IPS-11a (cell line): ENCODE measurements at regions not wholly inside any gene's neighbourhood (a gene's known extent, or its start where the extent isn't known, plus 50 kb on each side); places are given as distances from the start of the nearest gene placed in this dataset.

Experiments
- H3K4me3 ChIP-seq: one replicate; pipeline ENCODE4 v1.5.1; 2013; ENCODE audit warnings: low read depth, low read length, control low read depth

GRCh38 chr9:129349665-129349947, 171.5 kb upstream of the IER5L start:
- no peak overlapping the region for H3K4me3 ChIP-seq

DNA sequence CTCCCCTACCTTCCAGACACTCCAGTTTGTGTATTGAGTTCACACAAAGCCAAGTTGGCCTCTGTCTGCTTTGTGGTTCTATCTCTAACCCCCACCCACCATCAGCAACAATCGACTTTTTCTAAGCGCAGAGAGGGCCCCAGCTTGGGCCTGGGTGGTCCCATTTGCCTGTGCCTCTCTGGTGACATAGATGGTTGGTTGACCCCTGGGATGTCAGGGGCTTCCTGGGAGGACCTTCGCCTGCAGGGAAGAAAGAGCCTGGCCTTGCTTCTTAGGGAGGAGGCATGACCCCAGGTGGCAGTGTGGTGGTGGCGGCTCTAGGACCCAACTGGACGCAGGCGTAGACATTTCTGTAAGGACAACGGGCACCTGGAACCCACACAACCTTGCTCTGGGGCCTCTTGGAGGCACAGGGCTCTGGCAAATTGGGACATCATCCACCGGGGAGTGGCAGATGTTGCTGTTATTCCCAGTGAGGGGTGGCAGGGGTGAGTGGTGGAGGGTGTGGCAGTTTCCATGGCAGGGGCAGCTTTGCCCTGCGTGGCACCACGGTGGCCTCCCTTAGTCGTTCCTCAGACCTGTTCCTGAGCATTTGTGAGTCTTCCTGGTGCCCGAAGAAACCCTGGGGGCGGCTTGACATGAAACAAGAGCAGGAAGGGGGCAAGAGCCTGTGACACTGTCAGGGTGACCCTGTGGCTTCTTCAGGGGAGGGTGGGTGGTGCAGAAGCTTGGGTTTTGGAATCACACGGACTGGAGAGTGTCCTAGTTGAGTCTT, 171.0 kb upstream of the IER5L start:
- no peak overlapping the region for H3K4me3 ChIP-seq

GRCh38 chr9:129347316-129348120, 169.5 kb upstream of the IER5L start:
- H3K4me3 ChIP-seq: no peak overlapping the region

DNA sequence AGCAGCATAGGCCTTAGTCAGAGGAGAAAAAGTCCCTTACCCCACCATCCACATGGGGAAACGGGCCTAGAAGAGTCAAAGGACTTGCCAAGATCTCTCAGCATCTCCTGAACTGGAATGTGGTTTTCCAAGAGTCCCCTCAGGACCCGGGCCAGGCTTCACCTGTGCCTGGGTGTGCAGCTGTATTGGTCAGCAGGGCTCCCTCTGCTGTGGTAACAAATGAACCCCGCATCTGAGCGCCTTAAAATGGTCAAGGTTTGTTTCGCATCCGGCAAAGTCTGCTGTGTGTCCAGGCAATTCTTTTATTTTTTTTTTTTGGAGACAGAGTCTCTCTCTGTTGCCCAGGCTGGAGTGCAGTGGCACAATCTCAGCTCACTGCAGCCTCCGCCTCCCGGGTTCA, 168.0 kb upstream of the IER5L start:
- H3K4me3 ChIP-seq: no peak overlapping the region

GRCh38 chr9:129344641-129345495, 166.8 kb upstream of the IER5L start:
- H3K4me3 ChIP-seq: no peak overlapping the region

- H3K4me3 ChIP-seq: no peak overlapping the region
Observed at GRCh38 chr9:129343424-129344375, 165.6 kb upstream of the IER5L start.

GRCh38 chr9:129342591-129343423, 164.7 kb upstream of the IER5L start:
- no peak overlapping the region for H3K4me3 ChIP-seq

GRCh38 chr9:129341987-129342348, 163.9 kb upstream of the IER5L start:
- no peak overlapping the region for H3K4me3 ChIP-seq

DNA sequence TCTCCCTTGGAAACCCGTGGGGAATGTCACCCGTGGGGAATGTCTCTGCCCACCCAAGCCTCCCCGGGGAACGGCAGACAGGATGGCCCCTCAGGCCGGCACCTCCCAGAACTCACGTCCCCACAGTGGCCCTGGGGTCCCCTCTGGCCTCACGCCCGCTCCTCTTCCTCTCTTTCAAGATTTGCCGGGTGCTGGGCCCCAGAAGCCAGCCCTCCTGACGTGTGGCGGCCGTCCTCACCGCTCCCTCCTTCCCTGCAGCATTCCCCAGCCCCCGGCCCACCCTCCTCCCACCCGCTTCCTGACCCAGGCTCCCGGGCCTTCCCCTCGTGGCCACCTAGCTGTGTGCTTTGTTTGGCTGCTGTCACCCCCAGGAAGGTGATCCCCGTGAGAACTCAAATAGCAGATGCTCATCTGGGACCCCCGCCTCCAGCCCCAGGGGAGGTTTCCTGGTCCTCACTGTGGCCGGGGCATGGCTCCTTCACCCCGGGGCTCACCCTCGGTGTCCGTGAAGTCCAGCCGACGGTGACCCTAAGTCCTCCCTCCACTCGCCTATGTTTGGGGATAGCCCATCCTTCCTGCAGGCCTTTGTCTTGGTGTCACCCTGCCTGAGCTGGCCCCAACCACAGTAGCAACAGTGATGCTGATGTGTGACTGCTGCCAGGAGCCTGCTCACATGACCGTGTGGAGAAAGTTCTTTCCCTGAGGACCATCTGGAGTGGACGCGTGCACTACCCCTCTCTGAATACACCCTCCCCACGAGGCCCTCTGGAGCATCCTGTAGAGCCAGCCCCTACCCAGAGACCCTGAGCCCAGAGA, 163.3 kb upstream of the IER5L start:
- H3K4me3 ChIP-seq: no peak overlapping the region

DNA sequence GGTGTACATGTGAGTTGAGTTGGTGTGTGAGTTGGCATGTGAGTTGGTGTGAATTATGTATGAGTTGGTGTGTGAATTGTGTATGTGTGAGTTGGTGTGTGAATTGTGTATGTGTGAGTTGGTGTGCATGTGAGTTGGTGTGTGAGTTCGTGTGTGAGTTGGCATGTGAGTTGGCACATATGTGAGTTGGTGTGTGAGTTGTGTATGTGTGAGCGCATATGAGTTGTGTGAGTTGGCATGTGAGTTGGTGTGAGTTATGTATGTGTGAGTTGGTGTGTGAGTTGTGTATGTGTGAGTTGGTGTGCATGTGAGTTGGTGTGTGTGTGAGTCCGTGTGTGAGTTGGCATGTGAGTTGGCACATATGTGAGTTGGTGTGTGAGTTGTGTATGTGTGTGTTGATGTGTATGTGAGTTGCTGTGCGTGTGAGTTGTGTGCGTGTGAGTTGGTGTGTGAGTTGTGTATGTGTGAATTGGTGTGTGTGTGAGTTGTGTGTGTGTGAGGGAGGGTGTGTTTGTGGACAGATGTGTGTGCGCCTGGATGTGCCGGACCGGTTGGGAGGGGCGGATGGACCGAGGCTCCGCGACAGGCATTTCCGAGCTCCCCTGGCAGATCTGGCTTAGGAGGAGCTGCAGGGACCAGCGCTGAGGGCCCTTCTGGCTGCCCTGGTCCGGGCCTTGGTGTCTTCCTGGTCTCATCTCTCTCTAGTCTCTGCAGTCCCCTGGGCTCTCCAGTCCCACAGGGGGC, 162.5 kb upstream of the IER5L start:
- H3K4me3 ChIP-seq: no peak overlapping the region

DNA sequence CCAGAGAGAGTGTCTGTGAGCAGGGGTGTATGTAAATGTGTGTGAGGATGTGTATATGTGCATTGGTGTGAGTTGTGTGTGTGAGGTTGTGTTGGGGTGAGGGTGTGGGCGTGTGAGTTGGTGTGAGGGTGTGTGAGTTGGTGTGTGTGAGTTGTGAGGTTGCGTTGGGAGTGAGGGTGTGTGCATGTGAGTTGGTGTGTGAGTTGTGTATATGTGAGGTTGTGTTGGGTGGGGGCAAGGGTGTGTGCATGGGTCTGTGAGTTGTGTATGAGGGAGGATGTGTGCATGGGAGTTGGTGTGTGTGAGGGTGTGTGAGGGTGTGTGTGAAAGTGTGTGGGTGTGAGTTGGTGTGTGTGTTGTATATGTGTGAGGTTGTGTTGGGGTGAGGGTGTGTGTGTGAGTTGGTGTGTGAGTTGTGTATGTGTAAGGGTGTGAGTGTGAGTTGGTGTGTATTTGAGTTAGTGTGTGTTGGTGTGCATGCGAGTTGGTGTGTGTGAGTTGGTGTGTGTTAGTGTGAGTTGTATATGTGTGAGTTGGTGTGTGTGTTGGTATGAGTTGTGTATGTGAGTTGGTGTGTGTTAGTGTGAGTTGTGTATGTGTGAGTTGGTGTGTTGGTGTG, 161.6 kb upstream of the IER5L start:
- no peak overlapping the region for H3K4me3 ChIP-seq

GRCh38 chr9:129338724-129339430, 160.8 kb upstream of the IER5L start:
- H3K4me3 ChIP-seq: no peak overlapping the region

DNA sequence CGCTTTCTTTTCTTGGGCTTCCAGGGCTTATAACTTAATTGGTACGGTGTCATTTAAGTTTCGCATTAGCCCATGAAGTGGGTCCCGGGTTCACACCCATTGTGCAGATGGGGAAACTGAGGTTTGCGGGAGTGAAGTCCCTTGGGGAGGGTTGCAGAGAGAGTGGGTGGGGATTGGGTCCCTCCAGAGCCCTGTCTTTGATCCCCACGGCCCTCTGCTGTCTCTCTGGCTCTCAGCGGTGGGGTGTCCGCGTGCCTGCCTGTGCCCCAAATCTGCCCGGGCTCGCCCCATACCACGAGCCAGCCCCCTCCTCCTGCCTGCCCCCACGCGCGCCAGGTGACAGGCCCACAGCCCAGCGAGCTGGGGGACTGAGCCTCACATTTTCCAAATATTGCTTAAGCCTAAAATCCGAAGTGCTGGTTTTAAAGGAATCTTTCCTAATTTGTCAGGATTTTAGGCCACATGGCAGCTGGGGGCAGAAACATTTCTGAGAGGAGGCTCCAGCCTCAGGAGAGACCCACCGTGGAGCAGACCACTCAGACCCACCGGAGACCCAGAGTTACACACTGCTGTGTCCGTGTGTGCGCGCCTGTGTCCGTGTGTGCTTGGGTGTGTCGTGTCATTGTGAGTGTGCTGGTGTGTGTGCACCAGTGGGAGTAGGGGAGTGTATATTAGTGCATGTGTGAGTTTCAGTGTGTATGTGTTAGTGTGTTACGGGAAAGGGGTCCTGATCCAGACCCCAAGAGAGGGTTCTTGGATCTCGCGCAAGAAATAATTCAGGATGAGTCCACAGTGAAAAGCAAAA, 159.5 kb upstream of the IER5L start:
- peak overlapping the region; percentile 24 for H3K4me3 ChIP-seq

- H3K4me3 ChIP-seq: peak overlapping the region; percentile 24
Observed at GRCh38 chr9:129336601-129337331, 158.7 kb upstream of the IER5L start.

DNA sequence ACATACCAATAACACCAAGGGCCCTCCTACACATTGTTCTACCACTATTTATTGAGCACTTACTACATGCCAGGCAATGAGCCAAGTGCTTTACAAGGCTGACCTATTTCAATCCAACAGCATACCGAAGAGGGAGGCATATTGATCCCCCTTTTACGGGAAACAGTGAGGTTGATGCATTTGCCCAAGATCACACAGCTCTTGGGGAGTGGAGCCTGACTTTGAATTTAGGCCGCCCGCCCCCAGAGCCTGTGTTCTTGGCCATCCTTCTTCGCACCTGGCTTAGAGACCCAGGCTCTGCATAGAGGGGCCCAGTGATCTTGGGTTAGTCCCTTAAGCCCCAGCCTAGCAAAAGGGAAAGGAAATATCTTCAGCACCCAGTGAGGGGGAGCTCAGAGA, 158.1 kb upstream of the IER5L start:
- H3K4me3 ChIP-seq: no peak overlapping the region
